DND-41 (cell line): ENCODE measurements at regions not wholly inside any gene's neighbourhood (a gene's known extent, or its start where the extent isn't known, plus 50 kb on each side); places are given as distances from the start of the nearest gene placed in this dataset.

Source experiments
- ATAC-seq: fragments of 200-7000 bp; cut with Tn5 transposase; 3 replicates; pipeline ENCODE4 v1.9.1; 2021; ENCODE audit warnings: low read depth; ENCODE audit not compliant: insufficient read depth
- DNase-seq: peaks from one replicate; pipeline ENCODE4 v3.0.0-alpha.2; 2020
- H2AFZ ChIP-seq: 2 replicates; pipeline ENCODE4 v1.6.0; 2012; ENCODE audit warnings: low read depth, low read length
- H3K27ac ChIP-seq: 2 replicates; pipeline ENCODE4 v1.5.1; 2012; ENCODE audit warnings: low read length, inconsistent platforms
- H3K27me3 ChIP-seq: fragments of 200-600 bp; sonication (generic); 2 replicates; pipeline ENCODE4 v1.6.0; 2012; ENCODE audit warnings: low read length, mild to moderate bottlenecking, inconsistent platforms; ENCODE audit not compliant: insufficient read depth, poor library complexity
- H3K36me3 ChIP-seq: 2 replicates; pipeline ENCODE4 v1.5.1; 2012; ENCODE audit warnings: low read length, inconsistent platforms; ENCODE audit not compliant: insufficient read depth
- H3K4me1 ChIP-seq: 2 replicates; pipeline ENCODE4 v1.5.1; 2012; ENCODE audit warnings: mild to moderate bottlenecking, low read length; ENCODE audit not compliant: insufficient read depth
- H3K4me2 ChIP-seq: 2 replicates; pipeline ENCODE4 v1.6.0; 2012; ENCODE audit warnings: mild to moderate bottlenecking, moderate library complexity, low read length, inconsistent platforms; ENCODE audit not compliant: insufficient read depth
- H3K4me3 ChIP-seq, 2 experiments: fragments of 200-600 bp in 1 of 2; shearing (Covaris generic) in 1 of 2; 2 replicates each; pipeline ENCODE4 v1.5.1; 2012 to 2016; ENCODE audit warnings: inconsistent platforms in 2 of 2, low read length in 2 of 2, mild to moderate bottlenecking in 2 of 2, low read depth in 1 of 2, moderate library complexity in 1 of 2
- H3K79me2 ChIP-seq: 2 replicates; pipeline ENCODE4 v1.6.0; 2012; ENCODE audit warnings: low read length, inconsistent platforms; ENCODE audit not compliant: insufficient read depth
- H3K9ac ChIP-seq: 2 replicates; pipeline ENCODE4 v1.6.0; 2012; ENCODE audit warnings: low read depth, mild to moderate bottlenecking, inconsistent platforms, low read length, moderate library complexity
- H3K9me3 ChIP-seq: 2 replicates; pipeline ENCODE4 v1.5.1; 2012; ENCODE audit warnings: low read length, moderate library complexity, mild to moderate bottlenecking, inconsistent platforms; ENCODE audit not compliant: insufficient read depth, severe bottlenecking
- H4K20me1 ChIP-seq: 2 replicates; pipeline ENCODE4 v1.6.0; 2012; ENCODE audit warnings: low read length; ENCODE audit not compliant: insufficient read depth
- CTCF ChIP-seq: IDR thresholded peaks from 2 replicates; pipeline ENCODE4 v1.5.1; 2012; ENCODE audit warnings: borderline replicate concordance, low read length, moderate library complexity, mild to moderate bottlenecking; ENCODE audit not compliant: poor library complexity, severe bottlenecking; ENCODE audit errors: extremely low read depth
- EZH2 ChIP-seq: IDR thresholded peaks from 3 replicates; pipeline ENCODE4 v1.6.1; 2012; ENCODE audit warnings: borderline replicate concordance, low read depth, mild to moderate bottlenecking, moderate library complexity, low read length, inconsistent platforms; ENCODE audit not compliant: severe bottlenecking

- Histone ChIP-seq H3K4me3 (no peak overlapping the region), H3K79me2 (no peaks in the 10 kb centered on the region), H3K9ac (no peak overlapping the region), H3K4me2 (no peak overlapping the region), H3K27ac (no peak overlapping the region), H3K36me3 (no peaks in the 10 kb centered on the region), H2AFZ (no peak overlapping the region), H3K4me1 (no peaks in the 10 kb centered on the region), H4K20me1 (no peaks in the 10 kb centered on the region), H3K9me3 (no peaks in the 10 kb centered on the region), H3K27me3 (no peaks in the 10 kb centered on the region)
- ATAC-seq (no peak), DNase-seq (no peak)
- TF ChIP-seq EZH2, result no peak
- no peak for TF ChIP-seq CTCF
Observed at GRCh38 chr1:37354876-37355650, 119.3 kb upstream of the ZC3H12A start.

GRCh38 chr1:37358992-37359391 is 115.4 kb upstream of the ZC3H12A start:
- Histone ChIP-seq H3K4me1 (no peaks in the 10 kb centered on the region), H3K9me3 (no peaks in the 10 kb centered on the region), H3K4me3 (no peak overlapping the region), H3K4me2 (no peak overlapping the region), H2AFZ (no peak overlapping the region), H4K20me1 (no peaks in the 10 kb centered on the region), H3K27ac (no peak overlapping the region), H3K79me2 (no peaks in the 10 kb centered on the region), H3K27me3 (peaks cover 5% of the 10 kb centered on the region), H3K9ac (no peak overlapping the region), H3K36me3 (no peaks in the 10 kb centered on the region)
- no peak for TF ChIP-seq CTCF
- no peak for TF ChIP-seq EZH2
- DNase-seq, result no peak
- ATAC-seq, result no peak

- ATAC-seq, result no peak
- no peak overlapping the region for H2AFZ ChIP-seq
- no peaks in the 10 kb centered on the region for H3K9me3 ChIP-seq
- no peak overlapping the region for H3K4me3 ChIP-seq
- DNase-seq, result no peak
- H3K27ac ChIP-seq, result no peak overlapping the region
- TF ChIP-seq EZH2 (no peak), CTCF (no peak)
- H3K79me2 ChIP-seq, result no peaks in the 10 kb centered on the region
- no peak overlapping the region for H3K4me2 ChIP-seq
- peaks cover 5% of the 10 kb centered on the region for H3K27me3 ChIP-seq
- no peaks in the 10 kb centered on the region for H4K20me1 ChIP-seq
- H3K9ac ChIP-seq, result no peak overlapping the region
- no peaks in the 10 kb centered on the region for H3K36me3 ChIP-seq
- no peaks in the 10 kb centered on the region for H3K4me1 ChIP-seq
Observed at GRCh38 chr1:37360011-37360410, 114.4 kb upstream of the ZC3H12A start.
